PC-9 (cell line): ENCODE measurements at regions not wholly inside any gene's neighbourhood (a gene's known extent, or its start where the extent isn't known, plus 50 kb on each side); places are given as distances from the start of the nearest gene placed in this dataset.

Experiments used
- BruUV-seq: library from RNA; stranded (reverse); fragments of 400-500 nt; replicated peaks from 2 replicates; lab custom pipeline; 2021; lab: Mats Ljungman, UMichigan
- CTCF ChIA-PET: fragments of 300-600 bp; sonication (Branson Sonifier 250); formaldehyde crosslinking; loops from one replicate; lab custom pipeline; 2022; ENCODE audit warnings: antibody characterized with exemption; lab: Charles Lee
- POLR2A ChIA-PET: fragments of 300-600 bp; sonication (Branson Sonifier 250); formaldehyde crosslinking; loops from one replicate; lab custom pipeline; 2022; ENCODE audit warnings: antibody characterized with exemption; ENCODE audit not compliant: unreplicated experiment; lab: Charles Lee
- DNase-seq, 2 experiments: peaks; one replicate each; pipeline versions ENCODE4 v3.0.0 to v3.0.0-alpha.2; 2015 to 2022; ENCODE audit warnings: mixed read lengths in 1 of 2
- H2AFZ ChIP-seq: fragments of 200-600 bp; sonication (generic); 2 replicates; pipeline ENCODE4 v1.8.1; 2017; ENCODE audit warnings: antibody characterized with exemption
- H3F3A ChIP-seq: fragments of 200-600 bp; sonication (generic); 2 replicates; pipeline ENCODE4 v1.8.1; 2017; ENCODE audit warnings: antibody characterized with exemption, mild to moderate bottlenecking, low read depth; ENCODE audit not compliant: insufficient read depth
- H3K27ac ChIP-seq: fragments of 200-600 bp; sonication (generic); 2 replicates; pipeline ENCODE4 v1.6.1; 2016; ENCODE audit warnings: mixed run types
- H3K27me3 ChIP-seq: fragments of 200-600 bp; sonication (generic); 2 replicates; pipeline ENCODE4 v1.6.1; 2016; ENCODE audit warnings: low read depth, mixed run types; ENCODE audit not compliant: insufficient read depth
- H3K36me3 ChIP-seq: fragments of 200-600 bp; sonication (generic); 2 replicates; pipeline ENCODE4 v1.6.1; 2016; ENCODE audit warnings: low read depth, mixed run types
- H3K4me1 ChIP-seq: fragments of 200-600 bp; sonication (generic); replicated peaks from 2 replicates; pipeline ENCODE4 v1.6.1; 2016; ENCODE audit warnings: mixed run types; ENCODE audit not compliant: insufficient read depth
- H3K4me2 ChIP-seq: fragments of 200-600 bp; sonication (generic); 2 replicates; pipeline ENCODE4 v1.6.1; 2017; ENCODE audit warnings: mixed run types
- H3K4me3 ChIP-seq: fragments of 200-600 bp; sonication (generic); 2 replicates; pipeline ENCODE4 v1.6.1; 2016; ENCODE audit warnings: mixed run types
- H3K79me2 ChIP-seq: fragments of 200-600 bp; sonication (generic); 2 replicates; pipeline ENCODE4 v1.6.1; 2017; ENCODE audit warnings: low read depth, mixed run types
- H3K9me2 ChIP-seq: fragments of 200-600 bp; sonication (generic); 2 replicates; pipeline ENCODE4 v1.8.1; 2017; ENCODE audit warnings: mild to moderate bottlenecking; ENCODE audit not compliant: insufficient read depth
- H3K9me3 ChIP-seq: fragments of 200-600 bp; sonication (generic); 2 replicates; pipeline ENCODE4 v1.8.1; 2016; ENCODE audit warnings: low read depth; ENCODE audit not compliant: insufficient read depth
- H4K20me1 ChIP-seq: fragments of 200-600 bp; sonication (generic); 2 replicates; pipeline ENCODE4 v1.8.1; 2017; ENCODE audit not compliant: insufficient read depth
- CTCF ChIP-seq: fragments of 200-600 bp; sonication (generic); conservative IDR thresholded peaks from 2 replicates; pipeline ENCODE4 v1.6.1; 2017; ENCODE audit warnings: mixed run types, antibody characterized with exemption, mild to moderate bottlenecking, moderate library complexity
- EZH2 ChIP-seq: fragments of 200-600 bp; sonication (generic); IDR thresholded peaks from 2 replicates; pipeline ENCODE4 v1.8.0; 2017; ENCODE audit warnings: antibody characterized with exemption, low read depth
- intact Hi-C: fragments of 100-400 bp; cut with micrococcal nuclease; formaldehyde crosslinking; loops from one replicate; pipeline ENCODE4 v1.10.0; 2022; ENCODE audit not compliant: unreplicated experiment

- no peak for DNase-seq
- Histone ChIP-seq H2AFZ (no peak overlapping the region), H3K36me3 (no peaks in the 10 kb centered on the region), H3K4me1 (no peaks in the 10 kb centered on the region), H3K9me2 (no peaks in the 10 kb centered on the region; the same call in 1 of the 2 replicates), H3K27ac (no peak overlapping the region), H3K27me3 (no peaks in the 10 kb centered on the region), H3K9me3 (no peaks in the 10 kb centered on the region), H3K79me2 (no peaks in the 10 kb centered on the region), H3F3A (no peaks in the 10 kb centered on the region), H3K4me3 (no peak overlapping the region), H4K20me1 (no peaks in the 10 kb centered on the region), H3K4me2 (no peak overlapping the region)
- ChIA-PET CTCF (no interaction called here), POLR2A (no interaction called here)
- BruUV-seq = no TSS peak
- TF ChIP-seq EZH2 (no peak), CTCF (no peak)
- intact Hi-C loops = no loop called here
Observed at GRCh38 chr5:57618767-57619381, 136.3 kb upstream of the ACTBL2 start.

GRCh38 chr5:57613741-57614140 is 131.1 kb upstream of the ACTBL2 start:
- no peak for DNase-seq

GRCh38 chr5:57611177-57611576 is 128.6 kb upstream of the ACTBL2 start:
- Histone ChIP-seq H3K79me2 (no peaks in the 10 kb centered on the region), H3K4me2 (no peak overlapping the region), H3K4me1 (no peaks in the 10 kb centered on the region), H2AFZ (no peak overlapping the region), H3K4me3 (no peak overlapping the region), H4K20me1 (no peaks in the 10 kb centered on the region), H3K27me3 (no peaks in the 10 kb centered on the region), H3K36me3 (no peaks in the 10 kb centered on the region), H3K9me2 (no peaks in the 10 kb centered on the region; the same call in 1 of the 2 replicates), H3F3A (no peaks in the 10 kb centered on the region), H3K27ac (no peak overlapping the region), H3K9me3 (peaks cover 9% of the 10 kb centered on the region; the same call in 1 of the 2 replicates)
- ChIA-PET POLR2A (no interaction called here), CTCF (no interaction called here)
- BruUV-seq = no TSS peak
- TF ChIP-seq EZH2 (no peak), CTCF (no peak)
- DNase-seq = no peak
- intact Hi-C loops = no loop called here

More at GRCh38 chr5:57613741-57614140, 131.1 kb upstream of the ACTBL2 start:
- no peak overlapping the region for H3K4me2 ChIP-seq
- TF ChIP-seq EZH2 = no peak
- no peak for TF ChIP-seq CTCF
- no peaks in the 10 kb centered on the region for H3K27me3 ChIP-seq
- no peak overlapping the region for H3K4me3 ChIP-seq
- no peaks in the 10 kb centered on the region for H3K4me1 ChIP-seq
- ChIA-PET POLR2A (no interaction called here), CTCF (no interaction called here)
- H3K9me3 ChIP-seq = peaks cover 1% of the 10 kb centered on the region; the same call in 1 of the 2 replicates
- H3F3A ChIP-seq = no peaks in the 10 kb centered on the region
- H3K27ac ChIP-seq = no peak overlapping the region
- no peak overlapping the region for H2AFZ ChIP-seq
- BruUV-seq = no TSS peak
- H3K9me2 ChIP-seq = no peaks in the 10 kb centered on the region; the same call in 1 of the 2 replicates
- H4K20me1 ChIP-seq = no peaks in the 10 kb centered on the region
- H3K79me2 ChIP-seq = no peaks in the 10 kb centered on the region
- H3K36me3 ChIP-seq = no peaks in the 10 kb centered on the region
- intact Hi-C loops = no loop called here
